ENCODE measurements at regions not wholly inside any gene's neighbourhood (a gene's known extent, or its start where the extent isn't known, plus 50 kb on each side); places are given as distances from the start of the nearest gene placed in this dataset.

DNA sequence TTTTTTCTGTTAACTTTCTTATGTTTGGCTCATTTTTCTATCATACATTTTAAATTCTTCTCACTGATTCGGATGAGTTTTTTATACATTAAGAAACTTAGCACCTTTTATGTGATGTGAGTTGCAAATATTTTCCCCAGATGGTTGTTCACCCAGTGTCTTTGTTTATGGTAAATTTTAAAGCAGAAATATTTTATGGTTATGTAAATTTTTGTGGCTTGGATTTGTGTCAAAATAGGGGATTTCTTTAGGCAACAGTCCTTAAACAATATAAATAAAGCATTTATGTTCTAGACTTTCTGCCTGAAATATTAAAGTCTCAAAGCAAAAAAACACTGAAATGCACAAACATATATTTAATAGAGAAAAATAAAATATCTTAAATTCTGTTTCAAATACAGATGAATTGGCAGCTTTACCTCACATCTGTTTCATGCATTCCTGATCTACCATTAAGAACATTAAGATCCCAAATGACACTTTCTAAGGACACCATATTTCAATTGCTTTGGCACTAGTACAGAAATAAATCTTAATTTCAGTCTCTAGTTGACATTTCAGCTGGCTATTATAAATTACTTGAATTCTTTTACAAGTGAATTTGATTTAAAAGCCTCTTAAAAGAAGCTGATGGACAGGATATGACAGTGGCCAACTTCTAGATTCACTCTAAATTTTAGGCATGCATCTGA, 646.6 kb downstream of the HACE1 start:
- TF ChIP-seq, protein P1, sequence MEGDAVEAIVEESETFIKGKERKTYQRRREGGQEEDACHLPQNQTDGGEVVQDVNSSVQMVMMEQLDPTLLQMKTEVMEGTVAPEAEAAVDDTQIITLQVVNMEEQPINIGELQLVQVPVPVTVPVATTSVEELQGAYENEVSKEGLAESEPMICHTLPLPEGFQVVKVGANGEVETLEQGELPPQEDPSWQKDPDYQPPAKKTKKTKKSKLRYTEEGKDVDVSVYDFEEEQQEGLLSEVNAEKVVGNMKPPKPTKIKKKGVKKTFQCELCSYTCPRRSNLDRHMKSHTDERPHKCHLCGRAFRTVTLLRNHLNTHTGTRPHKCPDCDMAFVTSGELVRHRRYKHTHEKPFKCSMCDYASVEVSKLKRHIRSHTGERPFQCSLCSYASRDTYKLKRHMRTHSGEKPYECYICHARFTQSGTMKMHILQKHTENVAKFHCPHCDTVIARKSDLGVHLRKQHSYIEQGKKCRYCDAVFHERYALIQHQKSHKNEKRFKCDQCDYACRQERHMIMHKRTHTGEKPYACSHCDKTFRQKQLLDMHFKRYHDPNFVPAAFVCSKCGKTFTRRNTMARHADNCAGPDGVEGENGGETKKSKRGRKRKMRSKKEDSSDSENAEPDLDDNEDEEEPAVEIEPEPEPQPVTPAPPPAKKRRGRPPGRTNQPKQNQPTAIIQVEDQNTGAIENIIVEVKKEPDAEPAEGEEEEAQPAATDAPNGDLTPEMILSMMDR (IDR thresholded peaks at IDR 0.05) = no peak

GRCh38 chr6:104207635-104208034, 652.1 kb downstream of the HACE1 start:
- TF ChIP-seq, protein P1 (IDR thresholded peaks at IDR 0.05) = no peak

DNA sequence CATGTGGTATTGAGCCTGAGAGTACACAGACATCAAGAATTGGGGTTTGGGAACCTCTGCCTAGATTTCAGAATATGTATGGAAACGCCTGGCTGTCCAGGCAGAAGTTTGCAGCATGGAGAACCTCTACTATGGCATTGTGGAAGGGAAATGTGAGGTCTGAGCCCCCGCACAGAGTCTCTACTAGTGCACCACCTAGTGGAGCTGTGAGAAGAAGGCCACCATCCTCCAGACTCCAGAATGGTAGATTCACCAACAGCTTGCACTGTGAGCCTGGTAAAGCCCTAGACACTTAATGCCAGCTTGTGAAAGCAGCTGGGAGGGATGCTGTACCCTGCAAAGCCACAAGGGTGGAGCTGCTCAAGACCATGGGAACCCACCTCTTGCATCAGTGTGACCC, 658.2 kb downstream of the HACE1 start:
- TF ChIP-seq, protein P1 (IDR thresholded peaks at IDR 0.05) = no peak

DNA sequence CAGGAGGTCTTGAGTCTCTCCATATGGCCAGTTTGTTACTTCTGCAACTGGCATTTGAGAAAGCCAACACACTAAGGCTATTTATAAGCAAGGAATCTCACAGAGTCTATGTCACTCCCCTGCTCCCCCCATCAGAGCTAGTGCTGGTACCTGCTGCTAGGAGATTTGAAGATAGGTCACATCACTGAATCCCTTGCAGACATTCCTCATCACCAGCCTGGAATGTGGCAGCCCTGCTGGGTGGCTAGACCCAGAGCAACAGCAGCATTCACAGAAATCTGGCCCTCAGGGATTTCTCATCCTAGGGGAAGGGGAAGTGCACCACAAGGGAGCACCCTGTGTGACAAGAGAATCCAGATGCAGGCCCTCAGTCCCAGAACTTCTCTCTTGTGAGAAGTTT, 672.1 kb downstream of the HACE1 start:
- TF ChIP-seq, protein P1 (IDR thresholded peaks at IDR 0.05) = no peak

- TF ChIP-seq, protein P1 (IDR thresholded peaks at IDR 0.05) = no peak
These were observed 672.9 kb downstream of the HACE1 start for GRCh38 chr6:104186831-104187230.

DNA sequence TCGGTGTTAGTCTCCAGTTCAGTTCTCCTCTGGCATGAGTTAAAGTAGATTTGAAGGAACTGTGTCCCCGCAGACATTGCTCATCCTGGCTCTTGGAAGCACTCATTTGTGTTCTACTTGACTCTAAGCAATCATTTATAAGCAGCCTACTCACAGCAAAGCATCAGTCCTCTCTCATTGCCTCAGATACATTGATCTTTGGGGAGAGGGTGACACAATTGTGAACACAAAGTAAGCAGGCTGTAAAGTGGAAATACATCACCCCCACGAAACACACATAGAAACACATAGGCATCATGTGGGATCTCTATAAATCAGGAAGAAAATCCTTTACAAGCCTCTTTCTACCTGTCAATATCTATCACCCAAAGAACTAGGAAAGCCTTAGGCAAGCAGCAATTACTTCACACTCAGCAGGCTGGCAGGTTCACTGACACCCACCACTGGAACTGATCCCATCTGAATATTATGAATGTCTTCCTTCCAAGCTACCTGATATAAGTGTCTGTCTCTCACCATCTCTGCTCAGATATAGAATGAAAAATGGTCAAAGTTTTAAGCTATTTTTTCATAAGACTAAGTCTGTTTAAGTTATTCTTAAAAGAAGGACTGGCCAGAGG, 675.8 kb downstream of the HACE1 start:
- TF ChIP-seq, protein P1 (IDR thresholded peaks at IDR 0.05) = no peak

DNA sequence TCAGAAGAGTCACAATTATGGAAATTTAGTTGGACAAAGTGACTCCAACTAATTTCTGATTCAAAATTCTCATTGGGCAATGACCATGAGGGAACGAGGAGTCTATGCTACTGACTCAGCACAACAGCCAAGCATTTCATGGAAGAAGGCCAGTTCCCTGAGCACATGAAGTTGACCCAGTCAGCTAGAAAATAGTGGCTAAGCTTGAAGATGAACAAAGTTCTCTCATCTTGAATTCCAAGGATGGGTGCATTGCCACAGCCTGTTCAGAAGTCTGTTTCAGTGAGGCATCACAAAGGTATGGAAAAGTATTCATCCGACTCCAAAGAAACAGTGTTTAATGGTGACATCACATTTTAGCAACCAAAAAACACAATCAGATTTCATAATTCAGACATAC, 676.9 kb downstream of the HACE1 start:
- TF ChIP-seq, protein P1 (IDR thresholded peaks at IDR 0.05) = no peak
